ENCODE measurements at regions not wholly inside any gene's neighbourhood (a gene's known extent, or its start where the extent isn't known, plus 50 kb on each side); places are given as distances from the start of the nearest gene placed in this dataset.

DNA sequence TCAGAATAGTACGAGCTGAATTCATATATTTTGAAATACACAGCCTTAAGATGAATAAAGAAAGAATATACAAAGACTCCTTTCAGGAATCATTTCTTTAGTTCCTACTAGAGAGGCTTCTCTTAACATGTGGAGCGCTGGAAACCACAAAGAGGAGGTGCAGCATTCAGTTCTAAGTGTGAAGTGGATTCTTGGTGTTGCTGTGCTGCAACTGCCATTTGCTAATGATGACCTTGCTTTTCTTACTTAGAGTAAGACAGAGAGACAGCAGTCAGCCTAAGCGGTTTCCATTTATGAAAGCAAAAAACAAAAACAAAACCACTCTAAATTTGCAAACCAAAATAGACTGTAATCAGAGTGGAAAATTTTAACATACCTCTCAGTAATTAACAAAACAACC is 629.0 kb downstream of the EPHA7 start:
- Histone ChIP-seq H3K79me1 (ENCODE audit: low read depth, low read length) (no peaks in the 10 kb centered on the region), H2BK15ac (ENCODE audit: low read length) (no peak overlapping the region), H2BK12ac (ENCODE audit: low read depth, low read length) (no peak overlapping the region), H2BK5ac (ENCODE audit: low read depth, low read length) (no peak overlapping the region), H3K27ac (ENCODE audit: low read depth, low read length) (no peak overlapping the region), H3K36me3 (ENCODE audit: control insufficient read depth in 2 of 4, insufficient read depth in 4 of 4, low read length in 3 of 4) (no peaks in the 10 kb centered on the region), H3K4me3 (ENCODE audit: extremely low read depth in 1 of 4, insufficient read depth in 2 of 4, low read depth in 3 of 4, low read length in 4 of 4) (no peak overlapping the region), H3K56ac (replicated peaks; ENCODE audit: insufficient read length, low read depth, low read length) (no peak overlapping the region), H3K18ac (ENCODE audit: extremely low read depth, low read length) (no peak overlapping the region), H3K9me3 (ENCODE audit: insufficient read depth in 2 of 2, low read depth in 1 of 2, low read length in 1 of 2) (no peaks in the 10 kb centered on the region), H4K8ac (ENCODE audit: extremely low read depth, insufficient read depth, low read length) (no peak overlapping the region), H3K9ac (replicated peaks in 1 of 4; ENCODE audit: extremely low read depth in 1 of 4, low read depth in 3 of 4, low read length in 3 of 4) (no peak overlapping the region), H3K14ac (ENCODE audit: insufficient read length) (no peak overlapping the region), H3K79me2 (ENCODE audit: control insufficient read depth in 1 of 2, insufficient read depth in 2 of 2, low read length in 2 of 2) (no peaks in the 10 kb centered on the region), H3K23ac (ENCODE audit: insufficient read length) (no peak overlapping the region), H3K23me2 (ENCODE audit: low read depth, low read length) (no peaks in the 10 kb centered on the region; the same call in 1 of the 2 replicates), H2AFZ (ENCODE audit: low read length) (peak overlapping the region; percentile 3; the same call in 1 of the 2 replicates), H4K91ac (replicated peaks; ENCODE audit: insufficient read length, low read length) (no peak overlapping the region), H3K4ac (replicated peaks; ENCODE audit: insufficient read length, low read depth, low read length) (no peak overlapping the region), H2BK120ac (replicated peaks; ENCODE audit: low read depth, low read length) (no peak overlapping the region), H3K4me1 (replicated peaks in 1 of 4; ENCODE audit: control insufficient read depth in 3 of 4, insufficient read depth in 4 of 4, low read length in 3 of 4) (peaks cover 0 to 2% (median 0%) of the 10 kb centered on the region in 4 experiments; a peak in 1 of 7 replicates), H2BK20ac (ENCODE audit: low read length) (no peak overlapping the region), H3K4me2 (ENCODE audit: insufficient read depth in 1 of 2, low read depth in 2 of 2, low read length in 2 of 2) (no peak overlapping the region), H4K20me1 (replicated peaks in 1 of 2; ENCODE audit: control insufficient read depth in 1 of 2, insufficient read depth in 2 of 2, low read length in 2 of 2) (no peaks in the 10 kb centered on the region), H2AK5ac (ENCODE audit: low read depth, low read length) (no peak overlapping the region), H4K5ac (ENCODE audit: insufficient read length, low read depth, low read length) (no peak overlapping the region), H3K27me3 (replicated peaks in 1 of 4; ENCODE audit: control insufficient read depth in 3 of 4, extremely low read depth in 1 of 4, insufficient read depth in 3 of 4, low read length in 3 of 4) (no peaks in the 10 kb centered on the region)
- 76% methylated on average over 3 of the region's 3 CpGs; no CpG with 5 or more reads in 1 of the 2 experiments for WGBS, 2 experiments (ENCODE audit: extremely low coverage in 1 of 2, insufficient coverage in 1 of 2, insufficient read length in 1 of 2, insufficient replicate concordance in 2 of 2, low coverage in 1 of 2, low lambda C conversion rate in 2 of 2, missing lambda C conversion rate in 1 of 2)
- ChIA-PET CTCF (ENCODE audit: partially characterized antibody) (interaction anchor here (0.6 to 2.0 kb wide), 3 partner anchors 14 to 633 kb away, joined by 3 to 7 read pairs (median 3); no protein-coding TSS in a partner anchor), POLR2A (ENCODE audit: partially characterized antibody) (no interaction called here)
- TF ChIP-seq SUZ12 (IDR thresholded peaks at IDR 0.05; ENCODE audit: low read length) (no peak), EP300 (IDR thresholded peaks at IDR 0.05; ENCODE audit: borderline replicate concordance in 1 of 2, low read depth in 2 of 2, low read length in 2 of 2) (no peak), JUND (IDR thresholded peaks at IDR 0.05; ENCODE audit: low read length) (no peak), BACH1 (IDR thresholded peaks at IDR 0.05; ENCODE audit: low read length) (no peak), GTF2F1 (IDR thresholded peaks at IDR 0.05; ENCODE audit: borderline replicate concordance, low read depth, low read length) (no peak), CHD2 (IDR thresholded peaks at IDR 0.05; ENCODE audit: low read length) (no peak), TBP (IDR thresholded peaks at IDR 0.05; ENCODE audit: low read depth, low read length) (no peak), SIN3A (conservative IDR thresholded peaks at IDR 0.05 in 1 of 2, IDR thresholded peaks at IDR 0.05 in 1 of 2; ENCODE audit: low read depth in 1 of 2, low read length in 2 of 2) (no peak), TCF12 (IDR thresholded peaks at IDR 0.05; ENCODE audit: low read depth, low read length) (no peak)
- DNase-seq (ENCODE audit: low read depth in 1 of 2, low spot score in 2 of 2) (no peak), FAIRE-seq (no peak)

Measured in H1 (cell line).